Ramos (cell line): ENCODE measurements at regions not wholly inside any gene's neighbourhood (a gene's known extent, or its start where the extent isn't known, plus 50 kb on each side); places are given as distances from the start of the nearest gene placed in this dataset.

Experiments
- in situ Hi-C: fragments of 300-500 bp; cut with MboI; formaldehyde crosslinking; loops from one replicate; pipeline ENCODE4 v1.14.3; 2022; ENCODE audit warnings: low sequenced_read_pairs; ENCODE audit not compliant: unreplicated experiment

GRCh38 chr12:90027041-90027440 is 318.4 kb upstream of the ATP2B1 start:
- in situ Hi-C loops: no loop called here

GRCh38 chr12:90026516-90026915 is 317.9 kb upstream of the ATP2B1 start:
- in situ Hi-C loops: no loop called here

- in situ Hi-C loops: no loop called here
Measured at GRCh38 chr12:90024262-90024661, 315.6 kb upstream of the ATP2B1 start.

- in situ Hi-C loops: no loop called here
Measured at GRCh38 chr12:90023207-90023900, 314.7 kb upstream of the ATP2B1 start.

- in situ Hi-C loops: no loop called here
Measured at GRCh38 chr12:90021795-90022440, 313.3 kb upstream of the ATP2B1 start.

GRCh38 chr12:90020881-90021280 is 312.2 kb upstream of the ATP2B1 start:
- in situ Hi-C loops: no loop called here

- in situ Hi-C loops: no loop called here
Measured at GRCh38 chr12:90020436-90020835, 311.8 kb upstream of the ATP2B1 start.

- in situ Hi-C loops: no loop called here
Measured at GRCh38 chr12:90020014-90020413, 311.4 kb upstream of the ATP2B1 start.

GRCh38 chr12:90017316-90017715 is 308.7 kb upstream of the ATP2B1 start:
- in situ Hi-C loops: no loop called here

- in situ Hi-C loops: no loop called here
Measured at GRCh38 chr12:90015228-90015627, 306.6 kb upstream of the ATP2B1 start.

- in situ Hi-C loops: no loop called here
Measured at GRCh38 chr12:90013409-90013808, 304.8 kb upstream of the ATP2B1 start.

- in situ Hi-C loops: no loop called here
Measured at GRCh38 chr12:90010089-90010488, 301.5 kb upstream of the ATP2B1 start.

GRCh38 chr12:90008277-90008676 is 299.6 kb upstream of the ATP2B1 start:
- in situ Hi-C loops: no loop called here

GRCh38 chr12:90004319-90005074 is 295.9 kb upstream of the ATP2B1 start:
- in situ Hi-C loops: no loop called here

GRCh38 chr12:90003688-90004087 is 295.1 kb upstream of the ATP2B1 start:
- in situ Hi-C loops: no loop called here

- in situ Hi-C loops: no loop called here
Measured at GRCh38 chr12:90000721-90001120, 292.1 kb upstream of the ATP2B1 start.

- in situ Hi-C loops: no loop called here
Measured at GRCh38 chr12:89999699-90000505, 291.3 kb upstream of the ATP2B1 start.

- in situ Hi-C loops: no loop called here
Measured at GRCh38 chr12:89995870-89996269, 287.2 kb upstream of the ATP2B1 start.

GRCh38 chr12:89994911-89995310 is 286.3 kb upstream of the ATP2B1 start:
- in situ Hi-C loops: no loop called here

- in situ Hi-C loops: no loop called here
Measured at GRCh38 chr12:89993632-89994031, 285.0 kb upstream of the ATP2B1 start.
